Caco-2 (cell line): ENCODE measurements at regions not wholly inside any gene's neighbourhood (a gene's known extent, or its start where the extent isn't known, plus 50 kb on each side); places are given as distances from the start of the nearest gene placed in this dataset.

Experiments used
- BruUV-seq: library from RNA; stranded (reverse); fragments of 400-500 nt; replicated peaks from 2 replicates; lab custom pipeline; 2021; lab: Mats Ljungman, UMichigan
- CTCF ChIA-PET: fragments of 300-600 bp; sonication (Branson Sonifier 250); formaldehyde crosslinking; loops from one replicate; lab custom pipeline; 2022; ENCODE audit warnings: antibody characterized with exemption; lab: Charles Lee
- POLR2A ChIA-PET: fragments of 300-600 bp; sonication (Branson Sonifier 250); formaldehyde crosslinking; loops from one replicate; lab custom pipeline; 2022; ENCODE audit warnings: antibody characterized with exemption; lab: Charles Lee
- DNase-seq, 2 experiments: peaks; one replicate each; pipeline versions ENCODE4 v3.0.0 to v3.0.0-alpha.2; 2020 to 2022
- H3K27me3 ChIP-seq: replicated peaks from 2 replicates; pipeline ENCODE4 v1.6.0; 2011; ENCODE audit warnings: low read length; ENCODE audit not compliant: control insufficient read depth, insufficient read depth
- H3K36me3 ChIP-seq: 2 replicates; pipeline ENCODE4 v1.5.1; 2011; ENCODE audit warnings: low read length; ENCODE audit not compliant: control insufficient read depth, insufficient read depth
- H3K4me1 ChIP-seq: fragments of 250-450 bp; sonication (Bioruptor Pico); 2 replicates; pipeline ENCODE4 v1.5.1; 2020; ENCODE audit warnings: mild to moderate bottlenecking
- H3K4me3 ChIP-seq: 2 replicates; pipeline ENCODE4 v1.5.1; 2011; ENCODE audit warnings: low read depth, mild to moderate bottlenecking, control low read depth, low read length
- H3K9me3 ChIP-seq: fragments of 250-450 bp; sonication (Bioruptor Pico); 2 replicates; pipeline ENCODE4 v1.5.1; 2020; ENCODE audit warnings: mild to moderate bottlenecking, moderate library complexity
- H3K27ac Mint-ChIP-seq: one replicate; pipeline ENCODE4 v1.8.0; 2022; ENCODE audit warnings: mixed read lengths; ENCODE audit not compliant: unreplicated experiment
- H3K27me3 Mint-ChIP-seq: one replicate; pipeline ENCODE4 v1.8.0; 2022; ENCODE audit warnings: mixed read lengths; ENCODE audit not compliant: insufficient read depth, unreplicated experiment
- H3K36me3 Mint-ChIP-seq: one replicate; pipeline ENCODE4 v1.8.0; 2022; ENCODE audit warnings: mild to moderate bottlenecking, mixed read lengths; ENCODE audit not compliant: insufficient read depth, unreplicated experiment
- H3K4me1 Mint-ChIP-seq: one replicate; pipeline ENCODE4 v1.8.0; 2022; ENCODE audit warnings: low read depth, mixed read lengths; ENCODE audit not compliant: unreplicated experiment
- H3K4me3 Mint-ChIP-seq: one replicate; pipeline ENCODE4 v1.8.0; 2022; ENCODE audit warnings: mild to moderate bottlenecking, moderate library complexity, mixed read lengths; ENCODE audit not compliant: unreplicated experiment
- H3K9me3 Mint-ChIP-seq: one replicate; pipeline ENCODE4 v1.8.0; 2022; ENCODE audit warnings: mixed read lengths; ENCODE audit not compliant: unreplicated experiment
- intact Hi-C: fragments of 100-400 bp; cut with micrococcal nuclease; formaldehyde crosslinking; loops from one replicate; pipeline ENCODE4 v1.10.0; 2022; ENCODE audit not compliant: unreplicated experiment
- TF ChIP-seq, protein P1 (sequence below), 2 experiments: fragments of 200-600 bp in 1 of 2; IDR thresholded peaks; 1 replicate in 1 of 2; 2 replicates in 1 of 2; pipeline versions ENCODE4 v1.5.1 to v1.8.0; 2011 to 2022; ENCODE audit warnings: antibody characterized with exemption in 1 of 2, control low read depth in 1 of 2, inconsistent platforms in 1 of 2, low read depth in 1 of 2, low read length in 1 of 2, mild to moderate bottlenecking in 1 of 2, moderate library complexity in 1 of 2; ENCODE audit not compliant: insufficient read depth in 1 of 2, severe bottlenecking in 1 of 2, unreplicated experiment in 1 of 2

DNA sequence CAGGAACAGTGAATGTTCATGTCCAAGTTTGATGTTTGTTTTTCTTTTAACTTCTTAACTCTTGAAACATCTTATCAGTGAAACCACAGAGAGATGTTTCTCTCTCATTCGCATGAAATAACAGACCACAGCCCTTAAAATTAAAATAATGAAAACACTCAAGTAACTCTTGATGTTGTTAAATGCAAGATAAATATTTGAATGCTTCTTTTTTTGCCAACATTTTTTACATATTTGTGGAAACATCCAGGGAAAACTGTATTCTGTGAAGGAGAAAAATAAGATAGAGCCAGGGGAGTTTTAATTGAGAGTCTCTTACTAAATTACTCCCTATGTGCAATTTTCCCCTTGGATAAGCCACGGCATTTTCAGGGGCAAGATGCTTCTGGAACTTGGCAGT, 361.8 kb upstream of the MGMT start:
- Histone ChIP-seq H3K4me1 (no peaks in the 10 kb centered on the region), H3K27me3 (no peaks in the 10 kb centered on the region), H3K36me3 (no peaks in the 10 kb centered on the region), H3K9me3 (no peaks in the 10 kb centered on the region), H3K4me3 (no peak overlapping the region)
- Mint-ChIP-seq H3K36me3 (no peaks in the 10 kb centered on the region), H3K27me3 (peaks cover 25% of the 10 kb centered on the region), H3K4me3 (no peak overlapping the region), H3K9me3 (no peaks in the 10 kb centered on the region), H3K4me1 (no peaks in the 10 kb centered on the region), H3K27ac (no peak overlapping the region)
- BruUV-seq = no TSS peak
- ChIA-PET POLR2A (no interaction called here), CTCF (no interaction called here)
- no peak for DNase-seq
- intact Hi-C loops = no loop called here
- TF ChIP-seq, protein P1, sequence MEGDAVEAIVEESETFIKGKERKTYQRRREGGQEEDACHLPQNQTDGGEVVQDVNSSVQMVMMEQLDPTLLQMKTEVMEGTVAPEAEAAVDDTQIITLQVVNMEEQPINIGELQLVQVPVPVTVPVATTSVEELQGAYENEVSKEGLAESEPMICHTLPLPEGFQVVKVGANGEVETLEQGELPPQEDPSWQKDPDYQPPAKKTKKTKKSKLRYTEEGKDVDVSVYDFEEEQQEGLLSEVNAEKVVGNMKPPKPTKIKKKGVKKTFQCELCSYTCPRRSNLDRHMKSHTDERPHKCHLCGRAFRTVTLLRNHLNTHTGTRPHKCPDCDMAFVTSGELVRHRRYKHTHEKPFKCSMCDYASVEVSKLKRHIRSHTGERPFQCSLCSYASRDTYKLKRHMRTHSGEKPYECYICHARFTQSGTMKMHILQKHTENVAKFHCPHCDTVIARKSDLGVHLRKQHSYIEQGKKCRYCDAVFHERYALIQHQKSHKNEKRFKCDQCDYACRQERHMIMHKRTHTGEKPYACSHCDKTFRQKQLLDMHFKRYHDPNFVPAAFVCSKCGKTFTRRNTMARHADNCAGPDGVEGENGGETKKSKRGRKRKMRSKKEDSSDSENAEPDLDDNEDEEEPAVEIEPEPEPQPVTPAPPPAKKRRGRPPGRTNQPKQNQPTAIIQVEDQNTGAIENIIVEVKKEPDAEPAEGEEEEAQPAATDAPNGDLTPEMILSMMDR (IDR thresholded peaks at IDR 0.05; ENCODE audit: insufficient read depth in 1 of 2, low read depth in 1 of 2, low read length in 1 of 2, severe bottlenecking in 1 of 2, unreplicated experiment in 1 of 2) = no peak

DNA sequence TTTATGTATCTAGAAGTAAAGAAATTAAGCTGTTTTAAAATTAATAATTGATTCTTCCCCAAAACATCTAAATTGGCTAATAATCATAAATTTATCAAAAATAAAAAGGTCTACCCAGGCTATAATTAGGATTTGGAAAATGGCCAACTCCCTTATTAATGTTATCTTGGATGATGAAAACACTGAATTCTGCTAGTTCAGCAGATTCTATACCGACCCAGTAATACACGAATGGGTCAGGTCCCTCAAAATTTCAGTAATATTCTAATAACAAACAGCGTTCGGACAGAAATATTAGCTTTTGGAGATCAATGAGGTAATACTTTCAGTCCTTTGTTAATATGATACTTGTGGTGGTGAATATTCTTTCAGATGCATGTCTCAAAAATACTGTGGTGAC, 360.7 kb upstream of the MGMT start:
- no peaks in the 10 kb centered on the region for H3K36me3 Mint-ChIP-seq
- no peak for DNase-seq
- POLR2A ChIA-PET = no interaction called here
- H3K4me3 Mint-ChIP-seq = no peak overlapping the region
- Histone ChIP-seq H3K27me3 (no peaks in the 10 kb centered on the region), H3K4me3 (no peak overlapping the region), H3K36me3 (no peaks in the 10 kb centered on the region), H3K9me3 (no peaks in the 10 kb centered on the region), H3K4me1 (no peaks in the 10 kb centered on the region)
- H3K4me1 Mint-ChIP-seq = no peaks in the 10 kb centered on the region
- H3K27ac Mint-ChIP-seq = no peak overlapping the region
- CTCF ChIA-PET = no interaction called here
- TF ChIP-seq, protein P1 (IDR thresholded peaks at IDR 0.05; ENCODE audit: insufficient read depth in 1 of 2, low read depth in 1 of 2, low read length in 1 of 2, severe bottlenecking in 1 of 2, unreplicated experiment in 1 of 2) = no peak
- no TSS peak for BruUV-seq
- peaks cover 24% of the 10 kb centered on the region for H3K27me3 Mint-ChIP-seq
- intact Hi-C loops = no loop called here
- H3K9me3 Mint-ChIP-seq = no peaks in the 10 kb centered on the region

DNA sequence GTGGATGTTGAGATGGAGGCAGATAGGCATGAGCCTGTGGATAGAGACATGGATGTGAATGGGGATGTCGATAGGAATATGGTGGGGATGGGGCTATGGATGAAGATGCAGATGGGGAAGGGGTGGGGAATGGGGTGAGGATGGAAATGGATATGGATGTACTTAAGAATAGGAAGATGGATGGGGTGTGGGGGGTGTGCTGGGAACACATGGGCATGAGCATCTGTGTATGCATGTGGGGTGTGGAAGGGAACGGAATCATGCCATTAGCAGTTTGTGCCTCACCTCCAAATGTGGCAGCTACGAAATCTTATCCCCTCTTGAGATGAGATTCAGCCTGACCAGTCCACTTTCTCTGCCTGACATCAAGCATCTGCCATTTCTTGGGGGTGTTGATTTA, 359.5 kb upstream of the MGMT start:
- DNase-seq = no peak
- H3K4me3 Mint-ChIP-seq = no peak overlapping the region
- intact Hi-C loops = no loop called here
- peaks cover 28% of the 10 kb centered on the region for H3K27me3 Mint-ChIP-seq
- BruUV-seq = no TSS peak
- ChIA-PET POLR2A (no interaction called here), CTCF (no interaction called here)
- H3K9me3 Mint-ChIP-seq = no peaks in the 10 kb centered on the region
- H3K27ac Mint-ChIP-seq = no peak overlapping the region
- no peaks in the 10 kb centered on the region for H3K9me3 ChIP-seq
- no peak overlapping the region for H3K4me3 ChIP-seq
- TF ChIP-seq, protein P1 (IDR thresholded peaks at IDR 0.05; ENCODE audit: insufficient read depth in 1 of 2, low read depth in 1 of 2, low read length in 1 of 2, severe bottlenecking in 1 of 2, unreplicated experiment in 1 of 2) = no peak
- no peaks in the 10 kb centered on the region for H3K36me3 ChIP-seq
- no peaks in the 10 kb centered on the region for H3K4me1 ChIP-seq
- no peaks in the 10 kb centered on the region for H3K36me3 Mint-ChIP-seq
- no peaks in the 10 kb centered on the region for H3K4me1 Mint-ChIP-seq
- no peaks in the 10 kb centered on the region for H3K27me3 ChIP-seq
